Sigmoid colon (tissue), 4 donors: ENCODE measurements at regions not wholly inside any gene's neighbourhood (a gene's known extent, or its start where the extent isn't known, plus 50 kb on each side); places are given as distances from the start of the nearest gene placed in this dataset.

ENCODE experiments used
- EP300 ChIP-seq, 4 donors: sonication (generic); formaldehyde crosslinking; IDR thresholded peaks; one replicate each; pipeline ENCODE4 v1.6.1; 2017; ENCODE audit warnings: antibody characterized with exemption in 4 of 4
- POLR2A ChIP-seq, 2 donors: fragments of 450-650 bp; IDR thresholded peaks; one replicate each; pipeline ENCODE4 v1.6.1; 2016; ENCODE audit warnings: antibody characterized with exemption in 2 of 2, mild to moderate bottlenecking in 2 of 2, moderate library complexity in 2 of 2
- POLR2AphosphoS5 ChIP-seq, 4 donors: sonication (generic); formaldehyde crosslinking; IDR thresholded peaks; one replicate each; pipeline ENCODE4 v1.6.1; 2017; ENCODE audit warnings: antibody characterized with exemption in 4 of 4
- TF ChIP-seq, protein P1 (sequence below), 4 experiments: fragments of 450-650 bp in 3 of 4; fragments of 200-600 bp in 1 of 4; IDR thresholded peaks; one replicate each; pipeline ENCODE4 v1.5.1; 2016 to 2019; ENCODE audit warnings: antibody characterized with exemption in 4 of 4, mild to moderate bottlenecking in 3 of 4, moderate library complexity in 2 of 4

DNA sequence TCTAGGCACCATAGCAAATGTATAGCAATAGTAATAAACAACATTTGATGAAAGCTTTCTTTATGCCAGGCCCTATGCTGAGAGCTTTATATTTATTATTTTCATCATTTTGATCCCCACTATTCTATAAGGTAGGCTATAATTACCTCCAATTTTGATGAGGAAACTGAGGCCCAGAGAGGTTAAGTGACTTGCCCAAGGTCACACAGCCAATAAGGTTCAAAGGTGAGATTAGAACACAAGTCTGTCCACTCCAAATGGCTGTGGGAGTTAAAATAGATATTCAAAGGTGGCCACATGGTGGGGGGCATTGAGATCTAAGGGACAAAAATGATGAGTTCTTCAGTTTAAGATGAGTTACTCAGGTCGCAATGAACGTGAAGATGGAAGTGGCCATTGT, 269.9 kb downstream of the BMP7 start:
- TF ChIP-seq, protein P1, sequence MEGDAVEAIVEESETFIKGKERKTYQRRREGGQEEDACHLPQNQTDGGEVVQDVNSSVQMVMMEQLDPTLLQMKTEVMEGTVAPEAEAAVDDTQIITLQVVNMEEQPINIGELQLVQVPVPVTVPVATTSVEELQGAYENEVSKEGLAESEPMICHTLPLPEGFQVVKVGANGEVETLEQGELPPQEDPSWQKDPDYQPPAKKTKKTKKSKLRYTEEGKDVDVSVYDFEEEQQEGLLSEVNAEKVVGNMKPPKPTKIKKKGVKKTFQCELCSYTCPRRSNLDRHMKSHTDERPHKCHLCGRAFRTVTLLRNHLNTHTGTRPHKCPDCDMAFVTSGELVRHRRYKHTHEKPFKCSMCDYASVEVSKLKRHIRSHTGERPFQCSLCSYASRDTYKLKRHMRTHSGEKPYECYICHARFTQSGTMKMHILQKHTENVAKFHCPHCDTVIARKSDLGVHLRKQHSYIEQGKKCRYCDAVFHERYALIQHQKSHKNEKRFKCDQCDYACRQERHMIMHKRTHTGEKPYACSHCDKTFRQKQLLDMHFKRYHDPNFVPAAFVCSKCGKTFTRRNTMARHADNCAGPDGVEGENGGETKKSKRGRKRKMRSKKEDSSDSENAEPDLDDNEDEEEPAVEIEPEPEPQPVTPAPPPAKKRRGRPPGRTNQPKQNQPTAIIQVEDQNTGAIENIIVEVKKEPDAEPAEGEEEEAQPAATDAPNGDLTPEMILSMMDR (IDR thresholded peaks at IDR 0.05): no peak
- TF ChIP-seq POLR2AphosphoS5 (IDR thresholded peaks at IDR 0.05) (no peak), POLR2A (IDR thresholded peaks at IDR 0.05) (no peak), EP300 (IDR thresholded peaks at IDR 0.05) (no peak)
